HG03066 (cell line): ENCODE measurements at regions not wholly inside any gene's neighbourhood (a gene's known extent, or its start where the extent isn't known, plus 50 kb on each side); places are given as distances from the start of the nearest gene placed in this dataset.

Source experiments
- ATAC-seq: cut with Tn5 transposase; IDR thresholded peaks from one replicate; pipeline ENCODE4 v1.9.1; 2021; ENCODE audit warnings: low read depth; ENCODE audit not compliant: unreplicated experiment

- no peak for ATAC-seq
These were observed 60.1 kb upstream of the KHDRBS2 start for GRCh38 chr6:62345962-62346689.

- no peak for ATAC-seq
These were observed 59.4 kb upstream of the KHDRBS2 start for GRCh38 chr6:62345446-62345845.

- ATAC-seq: no peak
These were observed 58.8 kb upstream of the KHDRBS2 start for GRCh38 chr6:62344850-62345249.

- no peak for ATAC-seq
These were observed 52.5 kb upstream of the KHDRBS2 start for GRCh38 chr6:62338477-62338876.
